K562 (cell line): ENCODE measurements at regions not wholly inside any gene's neighbourhood (a gene's known extent, or its start where the extent isn't known, plus 50 kb on each side); places are given as distances from the start of the nearest gene placed in this dataset.
A peak's percentile ranks its signal among the peaks of the same experiment; 100 is the strongest.

ENCODE experiments used
- CREB5 ChIP-seq: fragments of 250-450 bp; sonication (Bioruptor Pico); IDR thresholded peaks from 2 replicates; pipeline ENCODE4 v1.5.0; 2020; ENCODE audit warnings: mild to moderate bottlenecking
- ELK1 ChIP-seq: sonication (generic); formaldehyde crosslinking; IDR thresholded peaks from 2 replicates; pipeline ENCODE4 v1.8.1; 2022; ENCODE audit warnings: missing genetic modification reagents
- FUS ChIP-seq: fragments of 200-400 bp; formaldehyde crosslinking; optimal IDR thresholded peaks from 2 replicates; pipeline ENCODE3; 2017; ENCODE audit warnings: low read depth, low read length
- GTF2A2 ChIP-seq: IDR thresholded peaks from 2 replicates; pipeline ENCODE4 v1.6.1; 2016; ENCODE audit warnings: mild to moderate bottlenecking, missing genetic modification characterization, missing compliant biosample characterization
- NFRKB ChIP-seq: fragments of 450-650 bp; IDR thresholded peaks from 2 replicates; pipeline ENCODE4 v1.6.1; 2016; ENCODE audit warnings: low read depth
- PKNOX1 ChIP-seq: fragments of 450-650 bp; IDR thresholded peaks from 2 replicates; pipeline ENCODE4 v1.6.1; 2016
- RBM22 ChIP-seq: fragments of 200-400 bp; formaldehyde crosslinking; IDR thresholded peaks from 2 replicates; pipeline ENCODE4 v1.6.1; 2018; ENCODE audit warnings: low read length, low read depth; ENCODE audit not compliant: poor library complexity, severe bottlenecking
- SFPQ ChIP-seq: fragments of 200-400 bp; formaldehyde crosslinking; IDR thresholded peaks from 2 replicates; pipeline ENCODE4 v1.6.1; 2017; ENCODE audit warnings: mild to moderate bottlenecking, low read depth, low read length, moderate library complexity
- TFAP4 ChIP-seq: sonication (generic); formaldehyde crosslinking; IDR thresholded peaks from 2 replicates; pipeline ENCODE4 v1.8.0; 2022; ENCODE audit warnings: missing genetic modification reagents, mild to moderate bottlenecking, moderate library complexity, borderline replicate concordance
- TRIM28 ChIP-seq: fragments of 450-650 bp; IDR thresholded peaks from 2 replicates; pipeline ENCODE4 v1.6.1; 2017
- XRCC3 ChIP-seq: fragments of 450-650 bp; IDR thresholded peaks from 2 replicates; pipeline ENCODE4 v1.6.1; 2017; ENCODE audit warnings: mild to moderate bottlenecking, moderate library complexity
- ZNF384 ChIP-seq: IDR thresholded peaks from 2 replicates; pipeline ENCODE4 v1.6.1; 2012; ENCODE audit warnings: low read depth, low read length, improper control_type of control experiment
- ZNF583 ChIP-seq: fragments of 250-450 bp; sonication (Bioruptor Pico); IDR thresholded peaks from 2 replicates; pipeline ENCODE4 v1.4.0; 2020
- ZNF609 ChIP-seq: sonication (generic); formaldehyde crosslinking; IDR thresholded peaks from 2 replicates; pipeline ENCODE4 v1.8.1; 2023; ENCODE audit warnings: missing genetic modification reagents, mild to moderate bottlenecking, borderline replicate concordance
- ZNF695 ChIP-seq: fragments of 450-650 bp; formaldehyde crosslinking; IDR thresholded peaks from 2 replicates; pipeline ENCODE4 v1.4.0; 2020; ENCODE audit warnings: mild to moderate bottlenecking, moderate library complexity
- ZNF740 ChIP-seq, 3 experiments: fragments of 200-800 bp in 1 of 3; sonication (Bioruptor generic) in 1 of 3; sonication (generic) in 1 of 3; formaldehyde crosslinking in 1 of 3; IDR thresholded peaks; 2 replicates each; pipeline versions ENCODE4 v1.6.1 to v1.8.0; 2016 to 2022; ENCODE audit warnings: mild to moderate bottlenecking in 2 of 3, missing compliant biosample characterization in 2 of 3, missing genetic modification characterization in 2 of 3, missing genetic modification reagents in 1 of 3

- TF ChIP-seq RBM22 (no peak), SFPQ (no peak), NFRKB (0 out of 2 replicates have a peak, but pooled peaks have one; percentile 37), ZNF695 (CRISPR knock-in tag) (no peak), XRCC3 (no peak), FUS (no peak), ZNF583 (CRISPR knock-in tag) (no peak), TRIM28 (no peak), CREB5 (CRISPR knock-in tag) (no peak), ZNF384 (no peak), GTF2A2 (tag) (no peak), PKNOX1 (no peak; the same call in 1 of the 2 replicates), ZNF740 (CRISPR knock-in tag; IDR thresholded peaks at IDR 0.05) (no peak), ZNF740 (tag; IDR thresholded peaks at IDR 0.05) (no peak), TFAP4 (CRISPR knock-in tag) (no peak), ZNF609 (CRISPR knock-in tag) (no peak), ELK1 (no peak)
Measured at GRCh38 chr2:55106148-55106547, 55.9 kb upstream of the RTN4 start (continued).
